Lung (tissue), 11 donors: ENCODE measurements at regions not wholly inside any gene's neighbourhood (a gene's known extent, or its start where the extent isn't known, plus 50 kb on each side); places are given as distances from the start of the nearest gene placed in this dataset.

Experiments
- ATAC-seq: fragments of 200-7000 bp; cut with Tn5 transposase; one replicate; pipeline ENCODE4 v1.9.1; 2020; ENCODE audit warnings: moderate number of reproducible peaks; ENCODE audit not compliant: insufficient read depth, low FRiP score
- DNase-seq, 3 donors: peaks; one replicate each; pipeline ENCODE4 v3.0.0-alpha.2; 2013 to 2017
- H3K27ac ChIP-seq, 2 donors: one replicate each; pipeline ENCODE4 v1.5.1; 2013; ENCODE audit warnings: mild to moderate bottlenecking in 2 of 2, moderate library complexity in 2 of 2, control low read depth in 1 of 2, inconsistent platforms in 1 of 2, low read depth in 1 of 2, low read length in 1 of 2
- H3K27me3 ChIP-seq, 3 donors: one replicate each; pipeline ENCODE4 v1.5.1; 2013; ENCODE audit warnings: low read length in 2 of 3; ENCODE audit not compliant: control insufficient read depth in 3 of 3, insufficient read depth in 3 of 3
- H3K36me3 ChIP-seq, 4 donors: one replicate each; pipeline ENCODE4 v1.5.1; 2013; ENCODE audit warnings: low read length in 4 of 4, mild to moderate bottlenecking in 1 of 4, moderate library complexity in 1 of 4; ENCODE audit not compliant: control insufficient read depth in 4 of 4, insufficient read depth in 4 of 4
- H3K4me1 ChIP-seq, 5 donors: one replicate each; pipeline ENCODE4 v1.5.1; 2013; ENCODE audit warnings: low read length in 5 of 5, mild to moderate bottlenecking in 2 of 5, moderate library complexity in 1 of 5; ENCODE audit not compliant: control insufficient read depth in 5 of 5, insufficient read depth in 5 of 5
- H3K4me3 ChIP-seq: one replicate; pipeline ENCODE4 v1.5.1; 2013; ENCODE audit warnings: mild to moderate bottlenecking, control low read depth, moderate library complexity
- H3K9ac ChIP-seq, 2 donors: one replicate each; pipeline ENCODE4 v1.5.1; 2013; ENCODE audit warnings: low read length in 2 of 2, control low read depth in 1 of 2; ENCODE audit not compliant: insufficient read depth in 1 of 2
- H3K9me3 ChIP-seq, 4 donors: one replicate each; pipeline ENCODE4 v1.5.1; 2013; ENCODE audit warnings: low read length in 3 of 4, mild to moderate bottlenecking in 1 of 4, moderate library complexity in 1 of 4; ENCODE audit not compliant: control insufficient read depth in 4 of 4, insufficient read depth in 3 of 4
- CTCF ChIP-seq: IDR thresholded peaks from 2 replicates; pipeline ENCODE4 v1.5.1; 2012; ENCODE audit warnings: mild to moderate bottlenecking; ENCODE audit errors: control extremely low read depth, extremely low read depth
- WGBS, 2 donors: extraction: QIAGEN DNeasy Blood & Tissue Kit; methylation state at CpG; one replicate each; pipeline ENCODE4 v1.1.7; 2013; 5-methylcytosine and 5-hydroxymethylcytosine counted together
- donor health status: control.
- donor health status: control.
- donor health status: Bipolar disorder and iron deficiency.
- donor health status: healthy.
- donor health status: DM: yes; HTN: yes; CAD: no.

GRCh38 chr14:59061292-59061691 is 127.2 kb upstream of the DAAM1 start:
- H3K9me3 ChIP-seq = peaks cover 0 to 10% (median 5%) of the 10 kb centered on the region in 4 donors
- TF ChIP-seq CTCF = no peak

GRCh38 chr14:59063259-59063658 is 125.2 kb upstream of the DAAM1 start:
- Histone ChIP-seq H3K27me3 (no peaks in the 10 kb centered on the region), H3K27ac (no peak overlapping the region), H3K4me1 (peaks cover 0 to 5% (median 3%) of the 10 kb centered on the region in 5 donors), H3K36me3 (no peaks in the 10 kb centered on the region), H3K4me3 (no peak overlapping the region), H3K9me3 (peaks cover 0 to 10% (median 5%) of the 10 kb centered on the region in 4 donors), H3K9ac (no peak overlapping the region)
- no peak for TF ChIP-seq CTCF
- WGBS, 2 donors = 79 to 90% methylated on average over 2 of the region's 2 CpGs
- DNase-seq (no peak), ATAC-seq (no peak)

More at GRCh38 chr14:59061292-59061691, 127.2 kb upstream of the DAAM1 start:
- no peak for DNase-seq
- no peak overlapping the region for H3K27ac ChIP-seq
- WGBS, 2 donors = 62 to 64% methylated on average over 3 of the region's 3 CpGs
- H3K4me3 ChIP-seq = no peak overlapping the region
- H3K27me3 ChIP-seq = no peaks in the 10 kb centered on the region
- H3K36me3 ChIP-seq = no peaks in the 10 kb centered on the region
- no peak for ATAC-seq
- no peak overlapping the region for H3K9ac ChIP-seq
- H3K4me1 ChIP-seq = no peaks in the 10 kb centered on the region

GRCh38 chr14:59067127-59067894 is 121.2 kb upstream of the DAAM1 start:
- TF ChIP-seq CTCF = no peak
- Histone ChIP-seq H3K9me3 (peaks cover 0 to 8% (median 3%) of the 10 kb centered on the region in 4 donors), H3K4me3 (no peak overlapping the region), H3K36me3 (no peaks in the 10 kb centered on the region), H3K4me1 (peaks cover 0 to 15% (median 8%) of the 10 kb centered on the region in 5 donors), H3K27me3 (no peaks in the 10 kb centered on the region), H3K27ac (no peak overlapping the region), H3K9ac (no peak overlapping the region)
- WGBS, 2 donors = 32 to 40% methylated on average over 4 of the region's 4 CpGs
- ATAC-seq (no peak), DNase-seq (peak in 2 of 3 donors; percentile 45 to 57)
